Fibroblast of skin of right biceps (primary cell): ENCODE measurements at regions not wholly inside any gene's neighbourhood (a gene's known extent, or its start where the extent isn't known, plus 50 kb on each side); places are given as distances from the start of the nearest gene placed in this dataset.
A peak's percentile ranks its signal among the peaks of the same experiment; 100 is the strongest.
"Not testable (repeated sequence)": the region's sequence is repeated elsewhere in the genome, so short reads cannot be mapped to it uniquely, and the experiment has no call there.

Experiments used
- DNase-seq: peaks from one replicate; pipeline ENCODE4 v3.0.0-alpha.2; 2013

GRCh38 chr4:60938181-60938580 lies 261.9 kb upstream of the ADGRL3 start:
- no peak for DNase-seq

GRCh38 chr4:60938621-60939020 lies 261.5 kb upstream of the ADGRL3 start:
- no peak for DNase-seq

DNA sequence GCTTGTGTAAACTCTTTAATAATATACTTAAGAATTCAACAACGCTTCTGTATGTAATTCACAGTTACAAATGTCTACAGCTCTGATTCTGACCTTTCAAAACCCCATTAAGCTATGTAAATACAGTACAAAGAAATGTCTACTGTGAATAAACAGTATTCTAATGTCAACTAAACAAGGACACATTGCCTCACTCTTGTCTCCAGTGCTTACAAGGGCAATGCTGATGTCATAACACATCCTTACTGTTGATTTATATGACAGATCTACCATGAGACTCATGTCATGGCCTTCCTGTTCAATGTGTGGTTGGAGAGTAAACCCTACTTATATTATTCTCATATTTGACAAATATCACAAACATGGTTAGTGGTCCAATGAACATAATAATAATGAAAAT lies 256.1 kb upstream of the ADGRL3 start:
- DNase-seq, result no peak

DNA sequence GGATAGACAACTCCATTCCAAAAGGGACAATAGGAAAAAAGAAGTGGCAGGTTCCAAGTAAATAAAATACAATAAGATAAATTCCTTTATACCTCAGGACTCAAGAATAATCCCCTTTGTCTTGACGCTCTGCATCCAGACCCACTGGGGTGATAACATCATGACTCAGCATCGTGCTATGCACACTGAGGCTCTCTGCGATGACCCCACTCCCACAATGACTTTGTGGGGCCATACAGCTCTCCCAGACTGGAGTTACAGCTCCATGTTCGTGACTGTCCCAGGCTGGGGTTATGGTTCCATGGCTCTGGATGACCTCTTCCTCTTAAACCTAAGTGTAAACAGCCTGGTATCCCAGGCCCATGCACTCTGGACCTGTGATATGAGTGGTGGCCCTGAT lies 254.5 kb upstream of the ADGRL3 start:
- peak; percentile 2 for DNase-seq

DNA sequence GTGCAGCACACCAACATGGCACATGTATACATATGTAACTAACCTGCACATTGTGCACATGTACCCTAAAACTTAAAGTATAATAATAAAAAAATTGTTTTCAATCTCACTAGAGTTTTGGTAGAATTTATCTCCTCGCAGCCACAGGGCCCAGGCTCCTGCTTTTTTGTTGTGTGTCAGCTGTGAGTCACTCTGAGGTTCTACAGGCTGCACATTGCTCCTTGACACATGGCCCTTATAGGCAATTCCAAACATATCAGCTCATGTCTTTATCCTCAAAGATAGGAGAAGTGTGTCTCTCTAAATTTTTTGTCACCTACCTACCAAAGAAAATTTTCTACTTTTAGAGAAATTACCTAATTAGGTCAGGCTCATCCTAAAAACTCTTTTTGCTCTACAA lies 252.1 kb upstream of the ADGRL3 start:
- peak; percentile 44 for DNase-seq

DNA sequence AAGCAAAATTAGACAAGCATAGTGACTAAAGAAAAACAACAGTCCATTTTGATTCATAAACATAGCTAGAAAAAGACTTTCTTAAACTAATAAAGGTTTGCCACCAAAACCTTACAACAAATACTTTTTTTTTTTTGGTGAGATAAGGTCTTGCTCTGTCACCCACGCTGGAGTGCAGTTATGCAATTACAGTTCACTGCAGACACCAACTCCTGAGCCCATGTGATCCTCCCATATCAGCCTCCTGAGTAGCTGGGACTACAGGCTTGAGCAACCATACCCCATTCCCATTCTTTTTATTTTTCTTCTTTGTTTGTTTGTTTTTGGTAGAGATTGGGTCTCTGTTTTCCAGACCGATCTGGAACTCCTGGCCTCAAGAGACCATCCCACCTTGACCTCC lies 247.2 kb upstream of the ADGRL3 start:
- DNase-seq, result no peak

GRCh38 chr4:60953826-60954225 lies 246.3 kb upstream of the ADGRL3 start:
- peak; percentile 12 for DNase-seq

DNA sequence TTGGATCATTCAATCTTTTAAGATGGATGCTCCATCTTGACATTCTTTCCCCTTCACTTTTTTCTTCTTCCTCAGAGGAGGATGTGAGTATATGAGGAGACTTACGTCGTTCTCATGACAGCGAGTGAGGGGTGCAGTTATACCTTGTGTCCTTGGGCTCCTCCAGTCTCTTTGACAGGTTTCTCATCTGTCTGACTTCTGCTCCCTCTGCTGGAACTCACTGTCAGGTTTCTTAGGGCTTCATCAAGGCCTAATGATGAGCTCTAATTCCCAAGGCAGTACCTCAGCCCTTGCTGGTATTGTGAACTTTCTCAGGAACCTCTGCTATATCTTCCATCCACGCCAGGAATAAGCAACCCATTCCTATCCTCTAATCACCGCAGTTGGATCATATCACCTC lies 237.8 kb upstream of the ADGRL3 start:
- DNase-seq, result no peak

- DNase-seq, result no peak
Observed at GRCh38 chr4:60981534-60981933, 218.6 kb upstream of the ADGRL3 start.

DNA sequence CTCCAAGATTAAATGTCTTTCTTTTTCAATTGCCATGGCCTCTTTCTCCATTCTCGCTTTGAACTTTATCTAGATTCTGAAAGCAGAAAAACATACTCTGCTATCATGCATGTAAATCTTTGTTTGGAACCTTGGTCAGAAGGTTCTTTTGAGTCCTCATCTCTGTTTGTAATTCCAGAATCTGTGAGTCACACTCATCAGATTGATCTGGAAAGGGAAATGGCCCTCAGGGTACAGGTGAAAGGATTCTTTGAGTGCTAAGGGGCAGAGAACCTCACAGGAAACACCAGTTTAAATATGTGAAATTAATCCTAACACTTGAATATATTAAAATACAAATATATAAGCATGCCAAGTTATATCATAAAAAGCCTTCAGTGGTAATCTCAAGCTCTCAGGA lies 211.0 kb upstream of the ADGRL3 start:
- no peak for DNase-seq

DNA sequence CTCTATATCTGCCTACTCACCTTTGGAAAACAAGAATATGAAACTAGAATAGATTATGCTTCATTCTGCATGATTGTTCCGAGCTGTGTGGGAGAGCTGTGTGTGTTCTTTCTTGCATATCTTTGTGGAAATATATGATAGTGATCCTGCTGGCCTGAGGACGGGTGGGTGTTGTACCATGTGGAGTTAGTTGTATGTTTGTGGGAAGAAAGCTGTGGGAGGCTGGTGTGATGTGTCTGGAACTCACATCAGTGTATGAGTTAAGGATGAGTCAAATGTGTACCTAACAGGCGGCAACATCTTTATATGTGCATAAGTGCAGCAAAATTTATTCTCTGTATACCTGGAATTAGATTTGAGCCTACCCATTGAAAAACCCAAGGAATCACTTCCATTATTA lies 208.1 kb upstream of the ADGRL3 start:
- no peak for DNase-seq

DNA sequence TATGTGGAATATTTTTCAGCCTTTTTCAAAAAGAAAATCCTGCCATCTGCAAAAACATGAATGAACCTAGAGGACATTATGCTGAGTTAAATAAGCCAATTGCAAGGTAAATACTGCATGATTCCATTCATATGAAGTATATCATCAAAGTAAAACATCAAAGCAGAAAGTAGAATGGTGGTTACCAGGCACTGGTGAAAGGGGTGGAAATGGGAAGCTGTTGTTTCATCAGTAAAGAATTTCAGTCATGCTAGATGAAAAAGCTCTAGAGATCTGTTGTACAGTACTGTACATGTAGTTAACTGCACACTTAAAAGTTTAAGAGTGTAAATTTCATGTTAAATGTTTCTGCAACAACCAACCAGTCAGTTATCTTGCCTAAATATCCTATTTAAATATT lies 196.8 kb upstream of the ADGRL3 start:
- peak; percentile 2 for DNase-seq

GRCh38 chr4:61004651-61005170 lies 195.4 kb upstream of the ADGRL3 start:
- no peak for DNase-seq

DNA sequence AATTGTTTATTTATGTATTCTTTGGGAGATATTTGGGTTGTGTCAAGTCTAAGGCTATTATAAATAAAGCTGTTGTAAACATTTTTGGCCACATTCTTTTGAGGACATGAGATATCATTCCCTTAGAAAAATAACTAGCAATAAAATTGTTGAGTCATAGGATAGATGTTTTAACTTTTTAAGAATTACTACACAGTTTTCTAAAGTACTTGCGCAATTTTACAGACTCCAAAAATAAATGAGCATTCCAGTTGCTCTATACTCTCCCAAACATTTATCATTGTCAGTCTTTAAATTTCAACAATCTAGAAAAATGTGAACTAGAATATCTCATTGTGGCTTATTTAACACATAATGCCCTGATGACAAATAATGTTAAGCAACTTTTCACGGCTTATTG lies 189.1 kb upstream of the ADGRL3 start:
- peak; percentile 27 for DNase-seq

GRCh38 chr4:61011936-61012335 lies 188.2 kb upstream of the ADGRL3 start:
- not testable (repeated sequence) for DNase-seq

- no peak for DNase-seq
Observed at GRCh38 chr4:61024610-61025009, 175.5 kb upstream of the ADGRL3 start.

GRCh38 chr4:61027939-61028338 lies 172.2 kb upstream of the ADGRL3 start:
- DNase-seq, result no peak

GRCh38 chr4:61036071-61036684 lies 163.9 kb upstream of the ADGRL3 start:
- no peak for DNase-seq

DNA sequence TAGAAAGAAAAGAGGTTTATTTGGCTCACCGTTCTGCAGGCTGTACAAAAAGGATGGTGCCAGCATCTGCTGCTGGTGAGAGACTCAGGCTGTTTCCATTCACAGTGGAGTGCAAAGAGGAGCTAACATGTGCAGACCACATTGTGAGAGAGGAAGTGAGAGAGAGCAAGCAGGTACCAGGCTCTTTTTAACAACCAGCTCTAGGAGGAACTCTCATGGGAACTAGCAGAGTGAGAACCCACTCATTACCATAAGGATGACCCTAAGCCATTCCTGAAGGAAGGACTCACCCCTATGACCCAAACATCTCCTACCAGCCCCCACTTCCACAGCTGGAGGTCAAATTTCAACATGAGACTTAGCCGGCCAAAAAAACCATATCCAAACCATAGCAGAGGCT lies 158.6 kb upstream of the ADGRL3 start:
- no peak for DNase-seq

- DNase-seq, result no peak
Observed at GRCh38 chr4:61044837-61045236, 155.3 kb upstream of the ADGRL3 start.

GRCh38 chr4:61049018-61049417 lies 151.1 kb upstream of the ADGRL3 start:
- no peak for DNase-seq

DNA sequence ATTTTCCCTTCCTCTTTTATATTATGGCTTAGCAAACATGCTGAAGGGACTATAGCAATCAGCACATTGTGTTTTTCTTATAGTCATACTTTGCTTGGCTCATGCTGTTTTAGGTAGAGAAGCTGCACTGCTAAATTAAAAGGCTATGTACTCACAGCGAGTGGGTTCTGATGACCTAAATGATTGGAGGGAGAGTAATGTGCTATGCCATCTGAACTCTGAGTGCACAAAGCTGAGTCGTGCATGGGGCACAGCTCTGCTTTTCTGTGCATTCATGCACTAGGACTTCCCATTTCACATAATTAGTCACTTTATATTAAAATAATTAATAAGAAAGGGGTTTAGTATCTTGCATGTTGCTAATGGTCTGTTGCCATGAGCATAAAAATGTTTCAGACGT lies 132.7 kb upstream of the ADGRL3 start:
- DNase-seq, result no peak

DNA sequence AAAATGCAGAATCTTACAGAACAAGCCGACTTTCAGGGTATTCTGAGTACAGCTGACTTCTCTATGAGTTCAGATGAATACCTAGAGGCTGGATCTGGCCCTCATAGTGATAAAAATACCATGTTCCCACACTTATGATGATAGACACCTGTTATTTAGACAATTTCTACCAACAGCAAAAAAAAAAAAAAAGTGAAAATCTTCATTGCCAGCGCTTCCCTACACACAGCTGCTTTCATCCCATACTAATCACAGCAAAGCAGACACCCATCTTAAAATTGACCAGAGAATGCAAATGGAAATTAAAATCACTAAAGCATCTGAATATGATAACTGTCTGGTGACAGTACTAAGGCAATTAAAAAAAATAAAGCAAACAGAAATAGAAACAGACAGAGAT lies 132.1 kb upstream of the ADGRL3 start:
- DNase-seq, result no peak

GRCh38 chr4:61068745-61069144 lies 131.4 kb upstream of the ADGRL3 start:
- peak; percentile 41 for DNase-seq

- no peak for DNase-seq
Observed at GRCh38 chr4:61070269-61070668, 129.9 kb upstream of the ADGRL3 start.

DNA sequence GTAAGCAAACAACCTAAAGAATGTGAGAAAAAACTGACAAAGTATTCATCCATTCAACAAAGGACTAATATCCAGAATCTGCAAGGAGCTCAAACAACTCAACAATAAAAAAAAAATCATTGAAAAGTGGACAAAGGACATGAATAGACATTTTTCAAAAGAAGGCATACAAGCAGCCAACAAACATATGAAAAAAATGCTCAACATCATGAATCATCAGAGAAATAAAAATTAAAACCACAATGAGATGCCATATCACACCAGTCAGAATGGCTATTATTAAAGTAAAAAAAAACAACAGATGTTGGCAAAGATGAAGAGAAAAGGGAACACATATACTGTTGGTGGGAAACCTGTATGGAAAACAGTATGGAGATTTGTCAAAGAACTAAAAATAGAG lies 120.7 kb upstream of the ADGRL3 start:
- DNase-seq, result no peak
